ENCODE measurements at regions not wholly inside any gene's neighbourhood (a gene's known extent, or its start where the extent isn't known, plus 50 kb on each side); places are given as distances from the start of the nearest gene placed in this dataset.

- no peaks in the 10 kb centered on the region for H3K27me3 ChIP-seq (ENCODE audit: control insufficient read depth, insufficient read depth, low read length)
- no peak overlapping the region for H3K4me3 ChIP-seq (ENCODE audit: low read depth, low read length)
- no peak overlapping the region for H3K27ac ChIP-seq (ENCODE audit: low read depth, low read length)
- CTCF ChIA-PET = no interaction called here
- POLR2A ChIA-PET = no interaction called here
- no peak for TF ChIP-seq CTCF (IDR thresholded peaks at IDR 0.05; ENCODE audit: low read depth, low read length)
- no peaks in the 10 kb centered on the region for H3K9me3 ChIP-seq (ENCODE audit: control insufficient read depth, insufficient read depth, low read length)
- no peak for DNase-seq (ENCODE audit: low read depth, low spot score)
These were observed 118.3 kb upstream of the FRMD4B start for GRCh38 chr3:69504232-69504631.

GRCh38 chr3:69500604-69501003 lies 114.7 kb upstream of the FRMD4B start:
- ChIA-PET CTCF (no interaction called here), POLR2A (no interaction called here)
- DNase-seq (ENCODE audit: low read depth, low spot score) = no peak
- no peaks in the 10 kb centered on the region for H3K27me3 ChIP-seq (ENCODE audit: control insufficient read depth, insufficient read depth, low read length)
- TF ChIP-seq CTCF (IDR thresholded peaks at IDR 0.05; ENCODE audit: low read depth, low read length) = no peak
- no peak overlapping the region for H3K4me3 ChIP-seq (ENCODE audit: low read depth, low read length)
- no peak overlapping the region for H3K27ac ChIP-seq (ENCODE audit: low read depth, low read length)
- H3K9me3 ChIP-seq (ENCODE audit: control insufficient read depth, insufficient read depth, low read length) = no peaks in the 10 kb centered on the region

GRCh38 chr3:69499899-69500421 lies 114.1 kb upstream of the FRMD4B start:
- DNase-seq (ENCODE audit: low read depth, low spot score) = no peak
- H3K27me3 ChIP-seq (ENCODE audit: control insufficient read depth, insufficient read depth, low read length) = no peaks in the 10 kb centered on the region
- no peak overlapping the region for H3K4me3 ChIP-seq (ENCODE audit: low read depth, low read length)
- H3K27ac ChIP-seq (ENCODE audit: low read depth, low read length) = no peak overlapping the region
- TF ChIP-seq CTCF (IDR thresholded peaks at IDR 0.05; ENCODE audit: low read depth, low read length) = no peak
- CTCF ChIA-PET = no interaction called here
- POLR2A ChIA-PET = no interaction called here
- H3K9me3 ChIP-seq (ENCODE audit: control insufficient read depth, insufficient read depth, low read length) = no peaks in the 10 kb centered on the region

- H3K27me3 ChIP-seq (ENCODE audit: control insufficient read depth, insufficient read depth, low read length) = no peaks in the 10 kb centered on the region
- ChIA-PET POLR2A (no interaction called here), CTCF (no interaction called here)
- no peak overlapping the region for H3K27ac ChIP-seq (ENCODE audit: low read depth, low read length)
- H3K9me3 ChIP-seq (ENCODE audit: control insufficient read depth, insufficient read depth, low read length) = no peaks in the 10 kb centered on the region
- TF ChIP-seq CTCF (IDR thresholded peaks at IDR 0.05; ENCODE audit: low read depth, low read length) = no peak
- H3K4me3 ChIP-seq (ENCODE audit: low read depth, low read length) = no peak overlapping the region
- DNase-seq (ENCODE audit: low read depth, low spot score) = no peak
These were observed 113.5 kb upstream of the FRMD4B start for GRCh38 chr3:69499422-69499821.

- Histone ChIP-seq H3K9me3 (ENCODE audit: control insufficient read depth, insufficient read depth, low read length) (no peaks in the 10 kb centered on the region), H3K27me3 (ENCODE audit: control insufficient read depth, insufficient read depth, low read length) (no peaks in the 10 kb centered on the region), H3K4me3 (ENCODE audit: low read depth, low read length) (no peak overlapping the region), H3K27ac (ENCODE audit: low read depth, low read length) (no peak overlapping the region)
- DNase-seq (ENCODE audit: low read depth, low spot score) = no peak
- TF ChIP-seq CTCF (IDR thresholded peaks at IDR 0.05; ENCODE audit: low read depth, low read length) = no peak
- POLR2A ChIA-PET = no interaction called here
- CTCF ChIA-PET = no interaction called here
These were observed 111.0 kb upstream of the FRMD4B start for GRCh38 chr3:69496856-69497255.

All from AG04450 (cell line).